H1 (cell line): ENCODE measurements at regions not wholly inside any gene's neighbourhood (a gene's known extent, or its start where the extent isn't known, plus 50 kb on each side); places are given as distances from the start of the nearest gene placed in this dataset.
A peak's percentile ranks its signal among the peaks of the same experiment; 100 is the strongest.

Experiments used
- CTCF ChIA-PET: fragments of 300-600 bp; sonication (Branson Sonifier 250); formaldehyde crosslinking; loops from one replicate; lab custom pipeline; 2021; ENCODE audit not compliant: partially characterized antibody; lab: Charles Lee
- POLR2A ChIA-PET: fragments of 300-600 bp; sonication (Branson Sonifier 250); formaldehyde crosslinking; loops from one replicate; lab custom pipeline; 2021; ENCODE audit warnings: inconsistent platforms; ENCODE audit not compliant: partially characterized antibody; lab: Charles Lee
- DNase-seq, 2 experiments: peaks; one replicate each; pipeline versions ENCODE4 v3.0.0 to v3.0.0-alpha.2; 2010 to 2022; ENCODE audit warnings: low spot score in 2 of 2, low read depth in 1 of 2, mixed read lengths in 1 of 2
- FAIRE-seq: peaks from 2 replicates; lab custom pipeline; 2011; peaks lifted over from hg19 to GRCh38; lab: Jason Lieb, UNC
- H2AFZ ChIP-seq: 2 replicates; pipeline ENCODE4 v1.8.1; 2012; ENCODE audit warnings: low read length, inconsistent platforms
- H2AK5ac ChIP-seq: 2 replicates; pipeline ENCODE4 v1.6.1; 2013; ENCODE audit warnings: low read depth, low read length
- H2BK120ac ChIP-seq: replicated peaks from 2 replicates; pipeline ENCODE3; 2013; ENCODE audit warnings: low read depth, low read length, inconsistent platforms
- H2BK12ac ChIP-seq: 2 replicates; pipeline ENCODE4 v1.6.1; 2013; ENCODE audit warnings: low read depth, low read length
- H2BK15ac ChIP-seq: 2 replicates; pipeline ENCODE4 v1.6.1; 2013; ENCODE audit warnings: low read length
- H2BK20ac ChIP-seq: 2 replicates; pipeline ENCODE4 v1.6.1; 2013; ENCODE audit warnings: low read length
- H2BK5ac ChIP-seq: 2 replicates; pipeline ENCODE4 v1.6.1; 2013; ENCODE audit warnings: low read depth, low read length
- H3K14ac ChIP-seq: 2 replicates; pipeline ENCODE4 v1.6.1; 2013; ENCODE audit warnings: inconsistent platforms; ENCODE audit not compliant: insufficient read length
- H3K18ac ChIP-seq: 2 replicates; pipeline ENCODE4 v1.6.1; 2013; ENCODE audit warnings: low read length; ENCODE audit errors: extremely low read depth
- H3K23ac ChIP-seq: 2 replicates; pipeline ENCODE4 v1.6.1; 2013; ENCODE audit warnings: inconsistent platforms; ENCODE audit not compliant: insufficient read length
- H3K23me2 ChIP-seq: 2 replicates; pipeline ENCODE4 v1.6.1; 2013; ENCODE audit warnings: low read depth, low read length
- H3K27ac ChIP-seq: 2 replicates; pipeline ENCODE4 v1.6.1; 2011; ENCODE audit warnings: low read depth, low read length, inconsistent platforms
- H3K27me3 ChIP-seq, 4 experiments: replicated peaks in 1 of 4; 1 replicate in 1 of 4; 2 replicates in 3 of 4; pipeline versions ENCODE4 v1.6.1 to v1.8.1; 2011 to 2013; ENCODE audit warnings: low read length in 3 of 4, mild to moderate bottlenecking in 3 of 4, inconsistent platforms in 2 of 4, mixed read lengths in 2 of 4, moderate library complexity in 1 of 4; ENCODE audit not compliant: control insufficient read depth in 3 of 4, insufficient read depth in 3 of 4; ENCODE audit errors: extremely low read depth in 1 of 4
- H3K36me3 ChIP-seq, 4 experiments: 2 replicates each; pipeline versions ENCODE4 v1.6.1 to v1.8.1; 2011 to 2013; ENCODE audit warnings: mild to moderate bottlenecking in 4 of 4, low read length in 3 of 4, moderate library complexity in 2 of 4, control low read depth in 1 of 4, inconsistent platforms in 1 of 4; ENCODE audit not compliant: insufficient read depth in 4 of 4, control insufficient read depth in 2 of 4
- H3K4ac ChIP-seq: replicated peaks from 2 replicates; pipeline ENCODE3; 2013; ENCODE audit warnings: low read length, low read depth, mixed read lengths, inconsistent platforms; ENCODE audit not compliant: insufficient read length
- H3K4me1 ChIP-seq, 4 experiments: replicated peaks in 1 of 4; 1 replicate in 1 of 4; 2 replicates in 3 of 4; pipeline versions ENCODE4 v1.6.1 to v1.8.1; 2011 to 2013; ENCODE audit warnings: low read length in 3 of 4, inconsistent platforms in 2 of 4, mixed read lengths in 1 of 4; ENCODE audit not compliant: insufficient read depth in 4 of 4, control insufficient read depth in 3 of 4
- H3K4me2 ChIP-seq, 2 experiments: 2 replicates each; pipeline versions ENCODE4 v1.6.1 to v1.8.1; 2011 to 2013; ENCODE audit warnings: low read depth in 2 of 2, low read length in 2 of 2, control low read depth in 1 of 2, inconsistent platforms in 1 of 2, mild to moderate bottlenecking in 1 of 2; ENCODE audit not compliant: insufficient read depth in 1 of 2
- H3K4me3 ChIP-seq, 4 experiments: fragments of 200-600, 300-600 bp in 1 of 4; sonication (generic), shearing (Covaris generic), sonication (Bioruptor Twin) in 1 of 4; 2 replicates each; pipeline versions ENCODE4 v1.5.1 to v1.8.1; 2011 to 2016; ENCODE audit warnings: low read length in 4 of 4, low read depth in 3 of 4, control low read depth in 2 of 4, inconsistent platforms in 2 of 4, mild to moderate bottlenecking in 2 of 4, mixed read lengths in 1 of 4, moderate library complexity in 1 of 4; ENCODE audit not compliant: insufficient read depth in 2 of 4; ENCODE audit errors: extremely low read depth in 1 of 4
- H3K56ac ChIP-seq: replicated peaks from 2 replicates; pipeline ENCODE3; 2013; ENCODE audit warnings: low read depth, mild to moderate bottlenecking, mixed read lengths, low read length, inconsistent platforms; ENCODE audit not compliant: insufficient read length
- H3K79me1 ChIP-seq: 2 replicates; pipeline ENCODE4 v1.6.1; 2013; ENCODE audit warnings: low read depth, low read length, control low read depth
- H3K79me2 ChIP-seq, 2 experiments: 2 replicates each; pipeline versions ENCODE4 v1.6.1 to v1.8.1; 2012 to 2013; ENCODE audit warnings: low read length in 2 of 2, mild to moderate bottlenecking in 2 of 2, inconsistent platforms in 1 of 2; ENCODE audit not compliant: insufficient read depth in 2 of 2, control insufficient read depth in 1 of 2
- H3K9ac ChIP-seq, 4 experiments: replicated peaks in 1 of 4; 1 replicate in 1 of 4; 2 replicates in 3 of 4; pipeline versions ENCODE4 v1.6.1 to v1.8.1; 2011 to 2013; ENCODE audit warnings: low read depth in 3 of 4, low read length in 3 of 4, control low read depth in 2 of 4, mild to moderate bottlenecking in 2 of 4, moderate library complexity in 2 of 4, inconsistent platforms in 1 of 4; ENCODE audit errors: extremely low read depth in 1 of 4
- H3K9me3 ChIP-seq, 2 experiments: 2 replicates each; pipeline versions ENCODE4 v1.6.1 to v1.8.1; 2012 to 2013; ENCODE audit warnings: mild to moderate bottlenecking in 2 of 2, moderate library complexity in 2 of 2, control low read depth in 1 of 2, inconsistent platforms in 1 of 2, low read depth in 1 of 2, low read length in 1 of 2, mixed read lengths in 1 of 2; ENCODE audit not compliant: insufficient read depth in 2 of 2
- H4K20me1 ChIP-seq, 2 experiments: replicated peaks in 1 of 2; 2 replicates each; pipeline versions ENCODE3 to v1.8.1; 2011 to 2013; ENCODE audit warnings: inconsistent platforms in 2 of 2, low read length in 2 of 2, mild to moderate bottlenecking in 1 of 2; ENCODE audit not compliant: insufficient read depth in 2 of 2, control insufficient read depth in 1 of 2
- H4K5ac ChIP-seq: 2 replicates; pipeline ENCODE4 v1.6.1; 2013; ENCODE audit warnings: low read length, low read depth, mixed read lengths, inconsistent platforms; ENCODE audit not compliant: insufficient read length
- H4K8ac ChIP-seq: 2 replicates; pipeline ENCODE4 v1.8.0; 2013; ENCODE audit warnings: mild to moderate bottlenecking, moderate library complexity, low read length, inconsistent platforms; ENCODE audit not compliant: insufficient read depth; ENCODE audit errors: extremely low read depth
- H4K91ac ChIP-seq: replicated peaks from 2 replicates; pipeline ENCODE3; 2013; ENCODE audit warnings: low read length, mixed read lengths, inconsistent platforms; ENCODE audit not compliant: insufficient read length
- CHD2 ChIP-seq: IDR thresholded peaks from 2 replicates; pipeline ENCODE4 v1.6.1; 2012; ENCODE audit warnings: low read length, improper control_type of control experiment
- RAD21 ChIP-seq, 2 experiments: IDR thresholded peaks in 1 of 2; conservative IDR thresholded peaks in 1 of 2; 2 replicates each; pipeline ENCODE4 v1.6.1; 2011; ENCODE audit warnings: low read depth in 2 of 2, low read length in 2 of 2, improper control_type of control experiment in 1 of 2, inconsistent platforms in 1 of 2, mild to moderate bottlenecking in 1 of 2, moderate library complexity in 1 of 2
- SRF ChIP-seq: IDR thresholded peaks from 2 replicates; pipeline ENCODE4 v1.6.1; 2011; ENCODE audit warnings: mild to moderate bottlenecking, low read depth, low read length, moderate library complexity
- WGBS, 2 experiments: shearing (Covaris generic) in 1 of 2; methylation state at CpG; one replicate each; pipeline versions ENCODE4 v1.1.6 to v1.1.7; 2013 to 2015; ENCODE audit warnings: low lambda C conversion rate in 2 of 2, mixed read lengths in 2 of 2, inconsistent platforms in 1 of 2, low coverage in 1 of 2, missing lambda C conversion rate in 1 of 2; ENCODE audit not compliant: insufficient replicate concordance in 2 of 2, insufficient coverage in 1 of 2, insufficient read length in 1 of 2; ENCODE audit errors: extremely low coverage in 1 of 2, missing lambda C conversion rate in 1 of 2; 5-methylcytosine and 5-hydroxymethylcytosine counted together

DNA sequence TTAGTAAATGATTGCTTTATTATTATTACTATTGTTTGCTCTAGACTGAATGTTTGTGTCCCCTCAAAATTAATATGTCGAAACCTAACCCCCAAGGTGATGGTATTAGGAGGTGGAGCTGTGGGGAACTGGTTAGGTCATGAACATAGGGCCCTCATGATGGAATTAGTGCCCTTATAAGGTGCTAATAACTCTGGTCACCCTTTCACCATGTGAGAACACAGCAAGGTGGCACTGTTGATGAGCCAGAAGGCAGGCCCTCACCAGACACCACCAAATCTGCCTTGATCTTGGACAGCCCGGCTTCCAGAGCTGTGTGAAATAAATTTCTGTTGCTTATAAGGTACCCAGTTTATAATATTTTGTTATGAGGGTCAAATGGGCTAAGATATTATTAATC is 95.8 kb downstream of the BDNF start:
- Histone ChIP-seq H2BK20ac (no peak overlapping the region), H3K9ac (no peak overlapping the region), H2AK5ac (no peak overlapping the region), H3K18ac (no peak overlapping the region), H3K14ac (no peak overlapping the region), H3K23me2 (no peaks in the 10 kb centered on the region), H3K4ac (no peak overlapping the region), H3K4me2 (no peak overlapping the region), H4K5ac (no peak overlapping the region), H3K36me3 (no peaks in the 10 kb centered on the region), H2BK15ac (no peak overlapping the region), H3K4me1 (no peaks in the 10 kb centered on the region), H4K8ac (no peak overlapping the region), H3K79me1 (no peaks in the 10 kb centered on the region), H2BK12ac (no peak overlapping the region), H2BK120ac (no peak overlapping the region), H3K27me3 (peaks cover 0 to 7% (median 0%) of the 10 kb centered on the region in 4 experiments; a peak in 2 of 7 replicates), H3K79me2 (no peaks in the 10 kb centered on the region), H4K20me1 (no peaks in the 10 kb centered on the region), H2AFZ (no peak overlapping the region), H3K27ac (no peak overlapping the region), H3K9me3 (no peaks in the 10 kb centered on the region), H3K4me3 (no peak overlapping the region), H3K23ac (no peak overlapping the region), H3K56ac (no peak overlapping the region), H4K91ac (no peak overlapping the region), H2BK5ac (no peak overlapping the region)
- CTCF ChIA-PET = interaction anchor here (0.9 to 2.0 kb wide), 4 partner anchors 11 to 84 kb away, joined by 3 to 5 read pairs (median 3); no protein-coding TSS in a partner anchor
- WGBS, 2 experiments = 78% methylated on average over 2 of the region's 2 CpGs; no CpG with 5 or more reads in 1 of the 2 experiments
- TF ChIP-seq CHD2 (no peak), RAD21 (IDR thresholded peaks at IDR 0.05 in 1 of 2, conservative IDR thresholded peaks at IDR 0.05 in 1 of 2; ENCODE audit: low read depth in 2 of 2, low read length in 2 of 2) (peak in 1 of 2 experiments; percentile 18; a peak in 1 of 4 replicates), SRF (peak; percentile 51; the same call in 1 of the 2 replicates)
- DNase-seq (no peak), FAIRE-seq (no peak)
- POLR2A ChIA-PET = interaction anchor here (0.9 to 4.0 kb wide), 5 partner anchors 8 to 113 kb away, joined by 3 to 80 read pairs (median 5); no protein-coding TSS in a partner anchor
